ENCODE measurements at regions not wholly inside any gene's neighbourhood (a gene's known extent, or its start where the extent isn't known, plus 50 kb on each side); places are given as distances from the start of the nearest gene placed in this dataset.
"Not testable (repeated sequence)": the region's sequence is repeated elsewhere in the genome, so short reads cannot be mapped to it uniquely, and the experiment has no call there.

GRCh38 chr16:13336907-13337881 is 435.8 kb downstream of the SHISA9 start:
- not testable (repeated sequence) for DNase-seq (ENCODE audit: low spot score); ATAC-seq

GRCh38 chr16:13338044-13338443 is 436.6 kb downstream of the SHISA9 start:
- ATAC-seq = no peak
- DNase-seq (ENCODE audit: low spot score) = no peak

GRCh38 chr16:13342675-13343074 is 441.3 kb downstream of the SHISA9 start:
- DNase-seq (ENCODE audit: low spot score) (no peak), ATAC-seq (no peak)

GRCh38 chr16:13344001-13344400 is 442.6 kb downstream of the SHISA9 start:
- no peak for DNase-seq (ENCODE audit: low spot score)

GRCh38 chr16:13348416-13348815 is 447.0 kb downstream of the SHISA9 start:
- DNase-seq (ENCODE audit: low spot score) = no peak
- ATAC-seq = no peak

More at GRCh38 chr16:13344001-13344400, 442.6 kb downstream of the SHISA9 start:
- no peak for ATAC-seq

- ATAC-seq (no peak), DNase-seq (ENCODE audit: low spot score) (no peak)
Measured at GRCh38 chr16:13350000-13350399, 448.6 kb downstream of the SHISA9 start.

GRCh38 chr16:13351181-13351580 is 449.8 kb downstream of the SHISA9 start:
- DNase-seq (ENCODE audit: low spot score) (no peak), ATAC-seq (no peak)

GRCh38 chr16:13351601-13352217 is 450.3 kb downstream of the SHISA9 start:
- DNase-seq (ENCODE audit: low spot score) = no peak
- ATAC-seq = no peak

GRCh38 chr16:13352796-13353195 is 451.4 kb downstream of the SHISA9 start:
- ATAC-seq; DNase-seq (ENCODE audit: low spot score): not testable (repeated sequence)

- DNase-seq (ENCODE audit: low spot score); ATAC-seq: not testable (repeated sequence)
Measured at GRCh38 chr16:13357842-13358241, 456.4 kb downstream of the SHISA9 start.

GRCh38 chr16:13359835-13360234 is 458.4 kb downstream of the SHISA9 start:
- DNase-seq (ENCODE audit: low spot score) = no peak
- no peak for ATAC-seq

- DNase-seq (ENCODE audit: low spot score) (no peak), ATAC-seq (no peak)
Measured at GRCh38 chr16:13372421-13372820, 471.0 kb downstream of the SHISA9 start.

GRCh38 chr16:13376174-13376573 is 474.8 kb downstream of the SHISA9 start:
- ATAC-seq (no peak), DNase-seq (ENCODE audit: low spot score) (no peak)

- ATAC-seq = no peak
- no peak for DNase-seq (ENCODE audit: low spot score)
Measured at GRCh38 chr16:13377143-13377542, 475.7 kb downstream of the SHISA9 start.

GRCh38 chr16:13378151-13378550 is 476.8 kb downstream of the SHISA9 start:
- DNase-seq (ENCODE audit: low spot score) (no peak), ATAC-seq (no peak)

- DNase-seq (ENCODE audit: low spot score) (no peak), ATAC-seq (no peak)
Measured at GRCh38 chr16:13379266-13379665, 477.9 kb downstream of the SHISA9 start.

- DNase-seq (ENCODE audit: low spot score); ATAC-seq: not testable (repeated sequence)
Measured at GRCh38 chr16:13385156-13386040, 484.0 kb downstream of the SHISA9 start.

GRCh38 chr16:13390093-13390985 is 488.9 kb downstream of the SHISA9 start:
- ATAC-seq = no peak
- DNase-seq (ENCODE audit: low spot score) = no peak

- DNase-seq (ENCODE audit: low spot score) (no peak), ATAC-seq (no peak)
Measured at GRCh38 chr16:13390986-13391305, 489.5 kb downstream of the SHISA9 start.

- no peak for DNase-seq (ENCODE audit: low spot score)
- ATAC-seq = no peak
Measured at GRCh38 chr16:13391337-13391736, 489.9 kb downstream of the SHISA9 start.

All from left lobe of liver (tissue), 2 donors.